ENCODE measurements at regions not wholly inside any gene's neighbourhood (a gene's known extent, or its start where the extent isn't known, plus 50 kb on each side); places are given as distances from the start of the nearest gene placed in this dataset.

- BruUV-seq (replicated peaks) = no TSS peak
- no peak for ATAC-seq
- DNase-seq (ENCODE audit: low read depth, low spot score) = no peak
- in situ Hi-C loops (cut with HindIII; ENCODE audit: low pct_unique_long_range_greater_than_20kb, low sequenced_read_pairs) = no loop called here
- no peak overlapping the region for H3K27ac ChIP-seq (ENCODE audit: low read length)
- CTCF ChIA-PET = no interaction called here
- no peaks in the 10 kb centered on the region for H3K36me3 ChIP-seq (ENCODE audit: control insufficient read depth, insufficient read depth, low read length)
- intact Hi-C loops (cut with micrococcal nuclease; ENCODE audit: unreplicated experiment) = no loop called here
- POLR2A ChIA-PET = no interaction called here
- TF ChIP-seq SIN3A (IDR thresholded peaks at IDR 0.05; ENCODE audit: borderline replicate concordance, insufficient read depth, low read depth, low read length) (no peak), POLR2AphosphoS5 (IDR thresholded peaks at IDR 0.05; ENCODE audit: low read depth, low read length) (no peak), CTCF (IDR thresholded peaks at IDR 0.05) (no peak), TCF7L2 (IDR thresholded peaks at IDR 0.05; ENCODE audit: low read depth, low read length) (no peak)
- TF ChIP-seq, protein P1, sequence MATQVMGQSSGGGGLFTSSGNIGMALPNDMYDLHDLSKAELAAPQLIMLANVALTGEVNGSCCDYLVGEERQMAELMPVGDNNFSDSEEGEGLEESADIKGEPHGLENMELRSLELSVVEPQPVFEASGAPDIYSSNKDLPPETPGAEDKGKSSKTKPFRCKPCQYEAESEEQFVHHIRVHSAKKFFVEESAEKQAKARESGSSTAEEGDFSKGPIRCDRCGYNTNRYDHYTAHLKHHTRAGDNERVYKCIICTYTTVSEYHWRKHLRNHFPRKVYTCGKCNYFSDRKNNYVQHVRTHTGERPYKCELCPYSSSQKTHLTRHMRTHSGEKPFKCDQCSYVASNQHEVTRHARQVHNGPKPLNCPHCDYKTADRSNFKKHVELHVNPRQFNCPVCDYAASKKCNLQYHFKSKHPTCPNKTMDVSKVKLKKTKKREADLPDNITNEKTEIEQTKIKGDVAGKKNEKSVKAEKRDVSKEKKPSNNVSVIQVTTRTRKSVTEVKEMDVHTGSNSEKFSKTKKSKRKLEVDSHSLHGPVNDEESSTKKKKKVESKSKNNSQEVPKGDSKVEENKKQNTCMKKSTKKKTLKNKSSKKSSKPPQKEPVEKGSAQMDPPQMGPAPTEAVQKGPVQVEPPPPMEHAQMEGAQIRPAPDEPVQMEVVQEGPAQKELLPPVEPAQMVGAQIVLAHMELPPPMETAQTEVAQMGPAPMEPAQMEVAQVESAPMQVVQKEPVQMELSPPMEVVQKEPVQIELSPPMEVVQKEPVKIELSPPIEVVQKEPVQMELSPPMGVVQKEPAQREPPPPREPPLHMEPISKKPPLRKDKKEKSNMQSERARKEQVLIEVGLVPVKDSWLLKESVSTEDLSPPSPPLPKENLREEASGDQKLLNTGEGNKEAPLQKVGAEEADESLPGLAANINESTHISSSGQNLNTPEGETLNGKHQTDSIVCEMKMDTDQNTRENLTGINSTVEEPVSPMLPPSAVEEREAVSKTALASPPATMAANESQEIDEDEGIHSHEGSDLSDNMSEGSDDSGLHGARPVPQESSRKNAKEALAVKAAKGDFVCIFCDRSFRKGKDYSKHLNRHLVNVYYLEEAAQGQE (IDR thresholded peaks at IDR 0.05; ENCODE audit: insufficient read depth in 1 of 2, low read depth in 2 of 2, low read length in 1 of 2) = no peak
- no peaks in the 10 kb centered on the region for H3K27me3 ChIP-seq (ENCODE audit: control insufficient read depth, insufficient read depth, low read length)
- H3K9me3 ChIP-seq (ENCODE audit: control insufficient read depth, insufficient read depth, low read depth, low read length) = no peaks in the 10 kb centered on the region; the same call in 1 of the 2 replicates
- H3K4me3 ChIP-seq (ENCODE audit: low read depth in 2 of 2, low read length in 2 of 2) = no peak overlapping the region
- no peaks in the 10 kb centered on the region for H3K4me1 ChIP-seq (ENCODE audit: control insufficient read depth, insufficient read depth, low read length)
Measured at GRCh38 chr3:189457631-189458412, 173.4 kb upstream of the TP63 start.

GRCh38 chr3:189458528-189458927 lies 172.7 kb upstream of the TP63 start:
- H3K4me1 ChIP-seq (ENCODE audit: control insufficient read depth, insufficient read depth, low read length) = no peaks in the 10 kb centered on the region
- no TSS peak for BruUV-seq (replicated peaks)
- no peaks in the 10 kb centered on the region; the same call in 1 of the 2 replicates for H3K9me3 ChIP-seq (ENCODE audit: control insufficient read depth, insufficient read depth, low read depth, low read length)
- POLR2A ChIA-PET = no interaction called here
- no peak overlapping the region for H3K4me3 ChIP-seq (ENCODE audit: low read depth in 2 of 2, low read length in 2 of 2)
- H3K36me3 ChIP-seq (ENCODE audit: control insufficient read depth, insufficient read depth, low read length) = no peaks in the 10 kb centered on the region
- DNase-seq (ENCODE audit: low read depth, low spot score) (no peak), ATAC-seq (no peak)
- no peak overlapping the region for H3K27ac ChIP-seq (ENCODE audit: low read length)
- TF ChIP-seq CTCF (IDR thresholded peaks at IDR 0.05) (no peak), SIN3A (IDR thresholded peaks at IDR 0.05; ENCODE audit: borderline replicate concordance, insufficient read depth, low read depth, low read length) (no peak), TCF7L2 (IDR thresholded peaks at IDR 0.05; ENCODE audit: low read depth, low read length) (no peak), POLR2AphosphoS5 (IDR thresholded peaks at IDR 0.05; ENCODE audit: low read depth, low read length) (no peak)
- TF ChIP-seq, protein P1 (IDR thresholded peaks at IDR 0.05; ENCODE audit: insufficient read depth in 1 of 2, low read depth in 2 of 2, low read length in 1 of 2) = no peak
- CTCF ChIA-PET = no interaction called here
- in situ Hi-C loops (cut with HindIII; ENCODE audit: low pct_unique_long_range_greater_than_20kb, low sequenced_read_pairs) = no loop called here
- no peaks in the 10 kb centered on the region for H3K27me3 ChIP-seq (ENCODE audit: control insufficient read depth, insufficient read depth, low read length)
- intact Hi-C loops (cut with micrococcal nuclease; ENCODE audit: unreplicated experiment) = no loop called here
